Breast epithelium (tissue), 4 donors: ENCODE measurements at regions not wholly inside any gene's neighbourhood (a gene's known extent, or its start where the extent isn't known, plus 50 kb on each side); places are given as distances from the start of the nearest gene placed in this dataset.

Experiments
- DNase-seq, 2 donors: peaks; one replicate each; pipeline ENCODE4 v3.0.0-alpha.2; 2019; ENCODE audit warnings: low spot score in 2 of 2
- H3K27ac ChIP-seq, 2 donors: fragments of 200-600 bp; sonication (generic) in 1 of 2; one replicate each; pipeline ENCODE4 v1.5.1; 2016 to 2019; ENCODE audit warnings: mild to moderate bottlenecking in 1 of 2
- H3K27me3 ChIP-seq, 2 donors: fragments of 200-600 bp; sonication (generic) in 1 of 2; one replicate each; pipeline versions ENCODE4 v1.5.1 to v1.6.0; 2017 to 2019; ENCODE audit warnings: control low read depth in 1 of 2, mild to moderate bottlenecking in 1 of 2
- H3K36me3 ChIP-seq: fragments of 200-600 bp; one replicate; pipeline ENCODE4 v1.5.1; 2019
- H3K4me1 ChIP-seq, 2 donors: fragments of 200-600 bp; sonication (generic); one replicate each; pipeline ENCODE4 v1.5.1; 2016 to 2019; ENCODE audit warnings: control low read depth in 1 of 2
- H3K4me3 ChIP-seq, 3 donors: fragments of 200-600 bp; sonication (generic); 1 replicate in 2 of 3; 2 replicates in 1 of 3; pipeline ENCODE4 v1.5.1; 2016 to 2019; ENCODE audit warnings: mild to moderate bottlenecking in 3 of 3, moderate library complexity in 2 of 3
- H3K9me3 ChIP-seq, 2 donors: fragments of 200-600 bp; sonication (generic) in 1 of 2; one replicate each; pipeline ENCODE4 v1.5.1; 2016 to 2019; ENCODE audit warnings: control low read depth in 1 of 2
- POLR2A ChIP-seq: fragments of 450-650 bp; IDR thresholded peaks from one replicate; pipeline ENCODE4 v1.6.1; 2016; ENCODE audit warnings: antibody characterized with exemption, mild to moderate bottlenecking, moderate library complexity
- POLR2AphosphoS5 ChIP-seq, 3 donors: sonication (generic); formaldehyde crosslinking; IDR thresholded peaks; one replicate each; pipeline ENCODE4 v1.6.1; 2017; ENCODE audit warnings: antibody characterized with exemption in 3 of 3
- intact Hi-C: fragments of 100-400 bp; cut with DNase I; formaldehyde crosslinking; loops from one replicate; pipeline ENCODE4 v1.15.1; 2023; ENCODE audit warnings: low total_unique reads
- TF ChIP-seq, protein P1 (sequence below), 3 donors: fragments of 450-650 bp; IDR thresholded peaks; one replicate each; pipeline ENCODE4 v1.5.1; 2016 to 2017; ENCODE audit warnings: antibody characterized with exemption in 3 of 3, mild to moderate bottlenecking in 3 of 3, moderate library complexity in 3 of 3

DNA sequence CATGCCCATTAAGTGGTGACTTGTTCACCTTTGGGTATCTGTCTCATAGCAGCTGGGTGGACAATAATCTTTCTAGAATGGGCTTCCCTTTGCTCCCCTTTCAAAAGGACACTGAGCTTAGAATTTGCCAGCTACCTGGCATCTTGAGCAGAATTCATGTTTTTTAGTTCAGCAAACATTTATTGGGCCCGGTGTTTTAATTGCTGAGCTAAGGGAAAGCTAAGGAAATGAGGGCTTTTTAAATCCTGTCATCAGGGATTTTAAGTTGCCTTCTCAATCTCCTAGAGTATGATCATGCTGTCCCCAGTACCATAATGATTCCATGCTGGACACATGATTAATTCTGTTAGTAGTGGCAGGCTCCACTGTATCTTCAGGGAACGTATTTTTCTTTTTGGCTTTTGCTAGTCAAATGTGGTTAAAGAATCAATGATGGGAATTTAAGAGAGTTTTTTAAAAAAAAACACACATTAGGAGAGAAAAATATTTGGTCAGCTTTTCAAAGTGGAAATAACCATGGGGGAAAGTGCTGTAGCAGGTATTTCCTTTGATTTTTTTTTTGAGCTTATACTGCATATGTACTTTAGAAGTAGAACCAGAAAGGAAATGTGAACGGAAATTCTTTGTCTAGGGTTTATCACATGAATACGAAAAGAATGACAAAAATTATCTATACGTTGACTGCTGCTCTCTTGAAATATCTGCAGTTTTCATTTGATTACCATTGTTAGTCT lies 208.9 kb downstream of the CLCN4 start:
- Histone ChIP-seq H3K36me3 (no peaks in the 10 kb centered on the region), H3K4me3 (no peak overlapping the region), H3K27me3 (peaks cover 0 to 12% of the 10 kb centered on the region in 2 donors), H3K9me3 (peaks cover 3 to 17% of the 10 kb centered on the region in 2 donors), H3K27ac (no peak overlapping the region), H3K4me1 (no peaks in the 10 kb centered on the region)
- no peak for DNase-seq
- TF ChIP-seq POLR2AphosphoS5 (IDR thresholded peaks at IDR 0.05): no peak
- TF ChIP-seq, protein P1, sequence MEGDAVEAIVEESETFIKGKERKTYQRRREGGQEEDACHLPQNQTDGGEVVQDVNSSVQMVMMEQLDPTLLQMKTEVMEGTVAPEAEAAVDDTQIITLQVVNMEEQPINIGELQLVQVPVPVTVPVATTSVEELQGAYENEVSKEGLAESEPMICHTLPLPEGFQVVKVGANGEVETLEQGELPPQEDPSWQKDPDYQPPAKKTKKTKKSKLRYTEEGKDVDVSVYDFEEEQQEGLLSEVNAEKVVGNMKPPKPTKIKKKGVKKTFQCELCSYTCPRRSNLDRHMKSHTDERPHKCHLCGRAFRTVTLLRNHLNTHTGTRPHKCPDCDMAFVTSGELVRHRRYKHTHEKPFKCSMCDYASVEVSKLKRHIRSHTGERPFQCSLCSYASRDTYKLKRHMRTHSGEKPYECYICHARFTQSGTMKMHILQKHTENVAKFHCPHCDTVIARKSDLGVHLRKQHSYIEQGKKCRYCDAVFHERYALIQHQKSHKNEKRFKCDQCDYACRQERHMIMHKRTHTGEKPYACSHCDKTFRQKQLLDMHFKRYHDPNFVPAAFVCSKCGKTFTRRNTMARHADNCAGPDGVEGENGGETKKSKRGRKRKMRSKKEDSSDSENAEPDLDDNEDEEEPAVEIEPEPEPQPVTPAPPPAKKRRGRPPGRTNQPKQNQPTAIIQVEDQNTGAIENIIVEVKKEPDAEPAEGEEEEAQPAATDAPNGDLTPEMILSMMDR (IDR thresholded peaks at IDR 0.05): no peak
- no peak for TF ChIP-seq POLR2A
- intact Hi-C loops: no loop called here

DNA sequence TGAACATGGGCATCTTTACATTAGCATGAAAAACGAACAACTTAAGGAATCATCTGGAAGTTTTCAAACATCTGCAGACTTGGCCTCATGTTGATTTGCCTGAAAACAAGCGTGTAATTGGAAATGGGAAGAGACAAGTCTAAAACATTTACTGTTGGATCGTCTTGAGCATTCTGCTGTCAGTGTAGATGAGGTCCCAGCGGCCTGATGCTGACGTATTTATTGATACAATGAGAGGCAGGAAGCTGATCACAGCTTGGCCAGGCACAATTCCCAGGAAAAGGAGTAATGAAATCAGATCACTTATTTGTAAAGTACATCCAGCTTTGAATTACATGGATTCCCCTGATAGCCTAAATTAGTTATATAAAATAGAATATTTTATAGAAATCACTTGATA lies 210.6 kb downstream of the CLCN4 start:
- Histone ChIP-seq H3K27me3 (peaks cover 0 to 12% of the 10 kb centered on the region in 2 donors), H3K36me3 (no peaks in the 10 kb centered on the region), H3K4me1 (no peaks in the 10 kb centered on the region), H3K4me3 (no peak overlapping the region), H3K27ac (no peak overlapping the region), H3K9me3 (peaks cover 3 to 17% of the 10 kb centered on the region in 2 donors)
- no peak for DNase-seq
- TF ChIP-seq, protein P1 (IDR thresholded peaks at IDR 0.05): no peak
- no peak for TF ChIP-seq POLR2AphosphoS5 (IDR thresholded peaks at IDR 0.05)
- no peak for TF ChIP-seq POLR2A
- intact Hi-C loops: no loop called here

DNA sequence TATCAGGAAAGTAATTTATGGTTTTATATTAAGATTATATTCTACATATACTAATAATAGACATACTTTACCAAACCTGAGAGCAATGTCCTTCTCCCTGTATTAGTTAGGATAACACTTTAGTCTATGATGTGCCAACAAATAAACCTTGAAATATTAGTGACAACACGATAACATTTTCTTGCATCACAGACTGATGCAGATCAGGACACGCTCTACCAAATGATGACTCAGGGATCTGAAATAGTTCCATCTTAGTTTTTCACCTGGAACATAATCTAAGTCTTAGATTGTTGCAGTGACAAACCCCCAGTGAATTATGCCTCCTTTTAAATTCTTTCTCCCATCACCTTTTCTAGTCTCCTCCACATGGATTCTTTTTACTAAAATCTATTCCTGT lies 214.2 kb downstream of the CLCN4 start:
- no peak overlapping the region for H3K4me3 ChIP-seq
- intact Hi-C loops: no loop called here
- H3K9me3 ChIP-seq: peaks cover 3 to 10% of the 10 kb centered on the region in 2 donors
- H3K36me3 ChIP-seq: no peaks in the 10 kb centered on the region
- no peaks in the 10 kb centered on the region for H3K4me1 ChIP-seq
- no peak for DNase-seq
- TF ChIP-seq, protein P1 (IDR thresholded peaks at IDR 0.05): no peak
- TF ChIP-seq POLR2AphosphoS5 (IDR thresholded peaks at IDR 0.05) (no peak), POLR2A (no peak)
- peaks cover 0 to 9% of the 10 kb centered on the region in 2 donors for H3K27me3 ChIP-seq
- no peak overlapping the region for H3K27ac ChIP-seq

DNA sequence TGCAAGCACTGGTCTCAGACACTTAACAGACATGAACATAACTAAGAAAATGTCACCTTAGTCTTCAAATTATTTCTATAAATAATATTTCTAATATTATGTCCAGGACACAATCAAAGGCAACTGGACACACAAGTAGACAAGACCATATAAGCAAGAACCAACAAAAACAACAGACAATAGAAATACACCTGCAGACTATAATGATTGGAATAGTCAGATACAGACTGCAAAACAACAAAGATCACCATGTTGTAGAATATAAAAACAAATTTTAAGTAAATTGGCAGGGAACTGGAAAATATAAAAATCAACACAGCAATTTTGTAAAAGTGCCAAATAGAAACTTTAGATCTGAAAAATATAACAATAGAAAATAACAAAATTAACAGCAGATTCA lies 220.7 kb downstream of the CLCN4 start:
- Histone ChIP-seq H3K4me3 (no peak overlapping the region), H3K27me3 (no peaks in the 10 kb centered on the region), H3K4me1 (no peaks in the 10 kb centered on the region), H3K9me3 (peaks cover 9 to 25% of the 10 kb centered on the region in 2 donors), H3K36me3 (no peaks in the 10 kb centered on the region), H3K27ac (no peak overlapping the region)
- intact Hi-C loops: no loop called here
- no peak for DNase-seq
- no peak for TF ChIP-seq POLR2AphosphoS5 (IDR thresholded peaks at IDR 0.05)
- TF ChIP-seq, protein P1 (IDR thresholded peaks at IDR 0.05): no peak
- no peak for TF ChIP-seq POLR2A

DNA sequence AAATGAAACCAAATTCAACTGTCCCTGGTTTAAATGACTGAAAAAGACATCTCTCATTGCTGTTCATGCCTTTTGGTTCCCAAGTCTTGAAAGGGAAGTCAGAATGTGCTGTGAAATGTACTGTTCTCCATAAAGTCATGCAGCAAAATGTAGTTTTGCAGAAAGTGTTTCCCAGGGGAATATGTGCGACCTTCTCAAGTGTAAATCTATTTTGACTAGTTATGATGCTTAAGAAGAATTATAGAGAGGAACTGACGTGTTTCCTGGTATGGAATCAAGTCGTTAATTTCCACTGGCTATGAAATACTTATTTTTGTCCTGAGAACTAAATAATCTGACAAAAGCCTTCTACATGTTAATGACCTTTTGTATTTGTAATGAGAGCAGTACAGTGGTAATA lies 223.1 kb downstream of the CLCN4 start:
- TF ChIP-seq POLR2AphosphoS5 (IDR thresholded peaks at IDR 0.05) (no peak), POLR2A (no peak)
- TF ChIP-seq, protein P1 (IDR thresholded peaks at IDR 0.05): no peak
- H3K27ac ChIP-seq: no peak overlapping the region
- intact Hi-C loops: no loop called here
- no peak for DNase-seq
- H3K4me1 ChIP-seq: no peaks in the 10 kb centered on the region
- H3K4me3 ChIP-seq: no peak overlapping the region
- no peaks in the 10 kb centered on the region for H3K36me3 ChIP-seq
- peaks cover 0 to 4% of the 10 kb centered on the region in 2 donors for H3K27me3 ChIP-seq
- H3K9me3 ChIP-seq: peaks cover 9 to 25% of the 10 kb centered on the region in 2 donors
